ENCODE measurements at regions not wholly inside any gene's neighbourhood (a gene's known extent, or its start where the extent isn't known, plus 50 kb on each side); places are given as distances from the start of the nearest gene placed in this dataset.

DNA sequence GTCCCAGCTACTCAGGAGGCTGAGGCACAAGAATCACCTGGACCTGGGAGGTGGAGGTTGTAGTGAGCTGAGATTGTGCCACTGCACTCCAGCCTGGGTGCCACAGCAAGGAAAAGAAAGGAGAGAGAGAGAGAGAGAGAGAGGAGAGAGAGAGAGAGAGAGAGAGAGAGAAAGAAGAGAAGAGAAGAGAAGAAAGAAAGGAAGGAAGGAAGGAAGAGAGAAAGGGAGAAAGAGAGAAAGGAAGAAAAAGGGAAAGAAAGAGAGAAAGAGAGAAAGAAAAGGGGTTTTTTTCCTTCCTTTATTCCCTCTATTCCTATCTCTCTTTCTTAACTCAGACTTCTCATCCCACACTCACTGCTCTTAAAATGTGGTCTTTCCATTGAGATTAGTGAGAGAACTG is 238.7 kb upstream of the PRDM1 start:
- Histone ChIP-seq H3K79me2 (ENCODE audit: control insufficient read depth, insufficient read depth, low read length) (no peaks in the 10 kb centered on the region), H4K20me1 (ENCODE audit: control insufficient read depth, insufficient read depth, low read length, poor library complexity, severe bottlenecking) (no peaks in the 10 kb centered on the region), H3K36me3 (replicated peaks in 1 of 2; ENCODE audit: control extremely low read depth in 1 of 2, control insufficient read depth in 1 of 2, extremely low read depth in 1 of 2, insufficient read depth in 2 of 2, low read length in 1 of 2) (no peaks in the 10 kb centered on the region), H3K4me1 (ENCODE audit: control insufficient read depth in 2 of 2, insufficient read depth in 2 of 2, low read length in 2 of 2) (no peaks in the 10 kb centered on the region), H3K27ac (ENCODE audit: low read length in 2 of 2) (no peak overlapping the region), H3K9ac (ENCODE audit: low read length) (no peak overlapping the region), H3K4me3 (ENCODE audit: control extremely low read depth in 1 of 5, extremely low read depth in 1 of 5, insufficient read depth in 1 of 5, low read depth in 2 of 5, low read length in 4 of 5) (no peak overlapping the region), H2AFZ (ENCODE audit: insufficient read depth, low read depth, low read length, poor library complexity, severe bottlenecking) (no peak overlapping the region), H3K9me3 (ENCODE audit: control extremely low read depth in 1 of 3, control insufficient read depth in 2 of 3, insufficient read depth in 1 of 3, low read length in 2 of 3) (no peaks in the 10 kb centered on the region), H3K4me2 (replicated peaks; ENCODE audit: low read depth, low read length, poor library complexity, severe bottlenecking) (no peak overlapping the region), H3K27me3 (replicated peaks in 1 of 4; ENCODE audit: control extremely low read depth in 1 of 4, control insufficient read depth in 3 of 4, insufficient read depth in 4 of 4, low read length in 3 of 4) (no peaks in the 10 kb centered on the region)
- Mint-ChIP-seq H3K4me3 (no peak overlapping the region), H3K4me1 (no peaks in the 10 kb centered on the region), H3K27me3 (no peaks in the 10 kb centered on the region), H3K9me3 (ENCODE audit: insufficient read depth) (no peaks in the 10 kb centered on the region), H3K27ac (no peak overlapping the region)
- CTCF ChIA-PET: no interaction called here
- intact Hi-C loops (cut with micrococcal nuclease): no loop called here
- POLR2A ChIA-PET: no interaction called here
- no peak for ATAC-seq (ENCODE audit: low read depth)
- no peak for DNase-seq
- TF ChIP-seq, protein P1, sequence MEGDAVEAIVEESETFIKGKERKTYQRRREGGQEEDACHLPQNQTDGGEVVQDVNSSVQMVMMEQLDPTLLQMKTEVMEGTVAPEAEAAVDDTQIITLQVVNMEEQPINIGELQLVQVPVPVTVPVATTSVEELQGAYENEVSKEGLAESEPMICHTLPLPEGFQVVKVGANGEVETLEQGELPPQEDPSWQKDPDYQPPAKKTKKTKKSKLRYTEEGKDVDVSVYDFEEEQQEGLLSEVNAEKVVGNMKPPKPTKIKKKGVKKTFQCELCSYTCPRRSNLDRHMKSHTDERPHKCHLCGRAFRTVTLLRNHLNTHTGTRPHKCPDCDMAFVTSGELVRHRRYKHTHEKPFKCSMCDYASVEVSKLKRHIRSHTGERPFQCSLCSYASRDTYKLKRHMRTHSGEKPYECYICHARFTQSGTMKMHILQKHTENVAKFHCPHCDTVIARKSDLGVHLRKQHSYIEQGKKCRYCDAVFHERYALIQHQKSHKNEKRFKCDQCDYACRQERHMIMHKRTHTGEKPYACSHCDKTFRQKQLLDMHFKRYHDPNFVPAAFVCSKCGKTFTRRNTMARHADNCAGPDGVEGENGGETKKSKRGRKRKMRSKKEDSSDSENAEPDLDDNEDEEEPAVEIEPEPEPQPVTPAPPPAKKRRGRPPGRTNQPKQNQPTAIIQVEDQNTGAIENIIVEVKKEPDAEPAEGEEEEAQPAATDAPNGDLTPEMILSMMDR (IDR thresholded peaks at IDR 0.05): no peak
- no peak for TF ChIP-seq EZH2 (IDR thresholded peaks at IDR 0.05; ENCODE audit: borderline replicate concordance, insufficient read depth, low read depth, low read length, poor library complexity, severe bottlenecking)

DNA sequence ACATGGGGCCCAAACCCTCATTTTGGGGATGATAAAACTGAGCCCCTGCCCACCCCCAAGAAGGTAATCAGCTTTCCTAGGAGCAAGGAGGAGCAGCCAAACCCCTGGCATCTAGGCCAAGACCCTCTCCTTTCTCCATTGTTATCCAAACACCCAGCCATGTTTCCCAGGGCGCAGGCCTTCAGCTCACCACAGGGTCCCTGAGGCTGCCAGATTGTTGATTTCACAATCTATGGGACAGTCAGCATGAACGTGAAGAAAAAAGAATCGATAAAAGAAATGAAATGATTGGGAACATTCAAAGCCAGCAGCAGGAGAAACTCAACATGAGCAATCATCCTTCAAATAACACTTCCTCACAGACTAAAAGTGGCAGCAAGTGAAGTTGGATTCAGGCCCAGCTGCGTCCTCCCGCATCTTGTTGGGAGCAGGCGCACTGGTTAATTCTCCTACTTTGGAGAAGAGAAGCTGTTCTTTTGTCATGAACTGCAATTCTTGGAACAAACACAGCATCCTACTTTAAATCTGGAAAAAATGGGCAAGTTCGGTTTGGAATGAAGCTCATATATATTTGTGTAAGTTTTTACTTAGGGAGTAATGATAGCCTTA is 241.8 kb upstream of the PRDM1 start:
- Histone ChIP-seq H3K9me3 (ENCODE audit: control extremely low read depth in 1 of 3, control insufficient read depth in 2 of 3, insufficient read depth in 1 of 3, low read length in 2 of 3) (no peaks in the 10 kb centered on the region), H3K27me3 (replicated peaks in 1 of 4; ENCODE audit: control extremely low read depth in 1 of 4, control insufficient read depth in 3 of 4, insufficient read depth in 4 of 4, low read length in 3 of 4) (no peaks in the 10 kb centered on the region), H3K79me2 (ENCODE audit: control insufficient read depth, insufficient read depth, low read length) (no peaks in the 10 kb centered on the region), H3K4me2 (replicated peaks; ENCODE audit: low read depth, low read length, poor library complexity, severe bottlenecking) (no peak overlapping the region), H3K27ac (ENCODE audit: low read length in 2 of 2) (no peak overlapping the region), H3K36me3 (replicated peaks in 1 of 2; ENCODE audit: control extremely low read depth in 1 of 2, control insufficient read depth in 1 of 2, extremely low read depth in 1 of 2, insufficient read depth in 2 of 2, low read length in 1 of 2) (no peaks in the 10 kb centered on the region), H4K20me1 (ENCODE audit: control insufficient read depth, insufficient read depth, low read length, poor library complexity, severe bottlenecking) (no peaks in the 10 kb centered on the region), H3K9ac (ENCODE audit: low read length) (no peak overlapping the region), H2AFZ (ENCODE audit: insufficient read depth, low read depth, low read length, poor library complexity, severe bottlenecking) (no peak overlapping the region), H3K4me3 (ENCODE audit: control extremely low read depth in 1 of 5, extremely low read depth in 1 of 5, insufficient read depth in 1 of 5, low read depth in 2 of 5, low read length in 4 of 5) (no peak overlapping the region), H3K4me1 (ENCODE audit: control insufficient read depth in 2 of 2, insufficient read depth in 2 of 2, low read length in 2 of 2) (no peaks in the 10 kb centered on the region)
- no peak for TF ChIP-seq EZH2 (IDR thresholded peaks at IDR 0.05; ENCODE audit: borderline replicate concordance, insufficient read depth, low read depth, low read length, poor library complexity, severe bottlenecking)
- TF ChIP-seq, protein P1 (IDR thresholded peaks at IDR 0.05): no peak
- no peak overlapping the region for H3K27ac Mint-ChIP-seq
- intact Hi-C loops (cut with micrococcal nuclease): no loop called here
- no peak for ATAC-seq (ENCODE audit: low read depth)
- no peaks in the 10 kb centered on the region for H3K27me3 Mint-ChIP-seq
- 100% methylated on average over 2 of the region's 7 CpGs for WGBS (ENCODE audit: insufficient coverage)
- H3K4me3 Mint-ChIP-seq: no peak overlapping the region
- H3K4me1 Mint-ChIP-seq: no peaks in the 10 kb centered on the region
- DNase-seq: no peak
- H3K9me3 Mint-ChIP-seq (ENCODE audit: insufficient read depth): no peaks in the 10 kb centered on the region
- CTCF ChIA-PET: interaction anchor here (1.3 kb wide), 1 partner anchor 9 kb away, joined by 8 read pairs; no protein-coding TSS in a partner anchor
- POLR2A ChIA-PET: interaction anchor here (0.6 kb wide), 1 partner anchor 430 kb away, joined by 3 read pairs; no protein-coding TSS in a partner anchor
